GM19452 (cell line): ENCODE measurements at regions not wholly inside any gene's neighbourhood (a gene's known extent, or its start where the extent isn't known, plus 50 kb on each side); places are given as distances from the start of the nearest gene placed in this dataset.
"Not testable (repeated sequence)": the region's sequence is repeated elsewhere in the genome, so short reads cannot be mapped to it uniquely, and the experiment has no call there.

ENCODE experiments used
- ATAC-seq: cut with Tn5 transposase; IDR thresholded peaks from one replicate; pipeline ENCODE4 v1.9.1; 2021; ENCODE audit not compliant: unreplicated experiment

GRCh38 chr6:11891547-11891946 lies 112.9 kb upstream of the ADTRP start:
- no peak for ATAC-seq

GRCh38 chr6:11890849-11891248 lies 112.2 kb upstream of the ADTRP start:
- no peak for ATAC-seq

GRCh38 chr6:11890209-11890608 lies 111.6 kb upstream of the ADTRP start:
- ATAC-seq = no peak

- ATAC-seq = no peak
These were observed 111.0 kb upstream of the ADTRP start for GRCh38 chr6:11889572-11889971.

- no peak for ATAC-seq
These were observed 110.1 kb upstream of the ADTRP start for GRCh38 chr6:11888727-11889126.

- ATAC-seq = no peak
These were observed 106.6 kb upstream of the ADTRP start for GRCh38 chr6:11885159-11885558.

GRCh38 chr6:11883471-11883870 lies 104.9 kb upstream of the ADTRP start:
- not testable (repeated sequence) for ATAC-seq

GRCh38 chr6:11880156-11880555 lies 101.6 kb upstream of the ADTRP start:
- ATAC-seq = not testable (repeated sequence)

GRCh38 chr6:11878735-11879134 lies 100.1 kb upstream of the ADTRP start:
- no peak for ATAC-seq

- ATAC-seq = no peak
These were observed 99.4 kb upstream of the ADTRP start for GRCh38 chr6:11878029-11878428.

- ATAC-seq = peak; percentile 73
These were observed 98.4 kb upstream of the ADTRP start for GRCh38 chr6:11876934-11877433.

- no peak for ATAC-seq
These were observed 96.9 kb upstream of the ADTRP start for GRCh38 chr6:11875325-11876109.

GRCh38 chr6:11869672-11870340 lies 91.2 kb upstream of the ADTRP start:
- no peak for ATAC-seq

- no peak for ATAC-seq
These were observed 89.8 kb upstream of the ADTRP start for GRCh38 chr6:11868392-11868791.

GRCh38 chr6:11865680-11866300 lies 87.2 kb upstream of the ADTRP start:
- ATAC-seq = no peak

GRCh38 chr6:11858439-11858838 lies 79.8 kb upstream of the ADTRP start:
- ATAC-seq = no peak

- no peak for ATAC-seq
These were observed 77.1 kb upstream of the ADTRP start for GRCh38 chr6:11855743-11856142.

- no peak for ATAC-seq
These were observed 76.0 kb upstream of the ADTRP start for GRCh38 chr6:11854408-11855165.

- ATAC-seq = no peak
These were observed 75.2 kb upstream of the ADTRP start for GRCh38 chr6:11853678-11854407.

GRCh38 chr6:11852061-11852651 lies 73.6 kb upstream of the ADTRP start:
- no peak for ATAC-seq
